Activated T-helper 1 cell treated with anti-CD3 and anti-CD28 coated beads, Interleukin-12 subunit alpha, Interleukin-12 subunit beta, Interleukin-2, Interleukin-4 antibody, amounts not matched to agents 30 ng/mL and 10 ng/mL and 1 ng/mL, durations not matched to agents 14 hours and 24 hours and 36 hours (primary cell): ENCODE measurements at regions not wholly inside any gene's neighbourhood (a gene's known extent, or its start where the extent isn't known, plus 50 kb on each side); places are given as distances from the start of the nearest gene placed in this dataset.
A peak's percentile ranks its signal among the peaks of the same experiment; 100 is the strongest.
"Not testable (repeated sequence)": the region's sequence is repeated elsewhere in the genome, so short reads cannot be mapped to it uniquely, and the experiment has no call there.

Experiments used
- DNase-seq: peaks from one replicate; pipeline ENCODE4 v3.0.0; 2021; ENCODE audit warnings: low spot score
- H3K27ac Mint-ChIP-seq: one replicate; pipeline ENCODE4 v1.8.0; 2021; ENCODE audit warnings: mild to moderate bottlenecking, mixed read lengths
- H3K27me3 Mint-ChIP-seq: one replicate; pipeline ENCODE4 v1.8.0; 2022; ENCODE audit warnings: mild to moderate bottlenecking, moderate library complexity, mixed read lengths; ENCODE audit not compliant: insufficient read depth
- H3K36me3 Mint-ChIP-seq: one replicate; pipeline ENCODE4 v1.8.0; 2021; ENCODE audit warnings: low read depth, mixed read lengths
- H3K4me1 Mint-ChIP-seq: one replicate; pipeline ENCODE4 v1.8.0; 2021; ENCODE audit warnings: low read depth, mixed read lengths
- H3K4me3 Mint-ChIP-seq: one replicate; pipeline ENCODE4 v1.8.0; 2021; ENCODE audit warnings: mild to moderate bottlenecking, moderate library complexity, mixed read lengths
- H3K9me3 Mint-ChIP-seq: one replicate; pipeline ENCODE4 v1.8.0; 2021; ENCODE audit warnings: mixed read lengths
- intact Hi-C: fragments of 100-400 bp; cut with micrococcal nuclease; formaldehyde crosslinking; loops from one replicate; pipeline ENCODE4 v1.15.1; 2024

GRCh38 chr6:137933696-137934095 is 66.6 kb downstream of the TNFAIP3 start:
- Mint-ChIP-seq H3K4me3 (no peak overlapping the region), H3K27ac (no peak overlapping the region), H3K27me3 (no peaks in the 10 kb centered on the region), H3K36me3 (peaks cover 16% of the 10 kb centered on the region), H3K9me3 (peaks cover 20% of the 10 kb centered on the region), H3K4me1 (peaks cover 41% of the 10 kb centered on the region)
- DNase-seq, result no peak
- intact Hi-C loops, result no loop called here

GRCh38 chr6:137936798-137937197 is 69.7 kb downstream of the TNFAIP3 start:
- H3K9me3 Mint-ChIP-seq, result peaks cover 25% of the 10 kb centered on the region
- H3K4me1 Mint-ChIP-seq, result peaks cover 49% of the 10 kb centered on the region
- intact Hi-C loops, result no loop called here
- H3K4me3 Mint-ChIP-seq, result no peak overlapping the region
- no peak for DNase-seq
- H3K36me3 Mint-ChIP-seq, result peaks cover 20% of the 10 kb centered on the region
- no peaks in the 10 kb centered on the region for H3K27me3 Mint-ChIP-seq
- no peak overlapping the region for H3K27ac Mint-ChIP-seq

DNA sequence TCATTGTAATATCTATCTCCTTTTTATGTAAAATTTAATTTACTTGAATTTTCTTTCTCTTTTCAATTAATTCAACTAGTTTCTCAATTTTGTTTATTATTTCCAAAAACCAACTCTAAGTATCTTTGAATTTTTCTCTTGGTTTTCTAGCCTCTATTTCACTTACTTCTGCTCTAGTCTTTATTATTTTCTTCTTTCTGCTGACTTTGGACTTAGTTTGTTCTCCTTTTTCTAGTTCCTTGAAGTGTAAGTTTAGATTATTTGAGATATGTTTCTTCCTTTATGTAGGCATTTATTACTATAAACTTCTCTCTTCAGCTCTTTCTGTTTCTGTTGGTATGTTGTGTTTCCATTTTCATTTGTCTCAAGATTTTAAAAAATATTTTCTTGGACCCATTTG is 70.8 kb downstream of the TNFAIP3 start:
- Mint-ChIP-seq H3K36me3 (peaks cover 20% of the 10 kb centered on the region), H3K4me1 (peaks cover 54% of the 10 kb centered on the region), H3K27ac (no peak overlapping the region), H3K27me3 (no peaks in the 10 kb centered on the region), H3K9me3 (peaks cover 25% of the 10 kb centered on the region), H3K4me3 (no peak overlapping the region)
- no peak for DNase-seq
- intact Hi-C loops, result no loop called here

DNA sequence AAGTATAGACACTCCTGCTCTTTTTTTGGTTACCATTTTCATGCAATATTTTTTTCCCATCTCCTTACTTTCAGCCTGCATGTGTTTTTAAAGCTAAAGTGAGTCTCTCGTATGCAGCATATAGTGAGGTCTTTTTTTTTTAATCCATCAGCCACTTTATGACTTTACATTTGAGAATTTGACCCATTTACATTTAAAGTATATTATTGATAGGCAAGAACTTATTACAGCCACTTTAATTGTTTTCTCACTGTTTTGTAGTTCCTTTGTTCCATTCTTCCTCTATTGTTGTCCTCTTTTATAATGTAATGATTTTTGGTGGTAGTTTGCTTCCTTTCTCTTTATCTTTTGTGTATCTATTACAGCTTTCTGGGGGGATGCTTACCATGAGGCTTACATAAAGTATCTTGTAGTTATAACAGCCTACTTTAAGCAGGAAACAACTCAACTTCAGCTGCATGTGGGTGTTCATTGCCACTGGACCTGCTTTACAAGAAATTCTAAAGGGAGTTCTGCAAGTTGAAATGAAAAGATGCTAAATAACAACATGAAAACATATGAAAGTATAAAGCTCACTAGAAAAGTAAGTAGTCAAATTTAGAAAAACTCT is 71.8 kb downstream of the TNFAIP3 start:
- Mint-ChIP-seq H3K4me3 (peak overlapping the region; percentile 24), H3K4me1 (peaks cover 56% of the 10 kb centered on the region), H3K9me3 (peaks cover 25% of the 10 kb centered on the region), H3K27ac (peak overlapping the region; percentile 66), H3K27me3 (no peaks in the 10 kb centered on the region), H3K36me3 (peaks cover 20% of the 10 kb centered on the region)
- DNase-seq, result no peak
- intact Hi-C loops, result no loop called here

DNA sequence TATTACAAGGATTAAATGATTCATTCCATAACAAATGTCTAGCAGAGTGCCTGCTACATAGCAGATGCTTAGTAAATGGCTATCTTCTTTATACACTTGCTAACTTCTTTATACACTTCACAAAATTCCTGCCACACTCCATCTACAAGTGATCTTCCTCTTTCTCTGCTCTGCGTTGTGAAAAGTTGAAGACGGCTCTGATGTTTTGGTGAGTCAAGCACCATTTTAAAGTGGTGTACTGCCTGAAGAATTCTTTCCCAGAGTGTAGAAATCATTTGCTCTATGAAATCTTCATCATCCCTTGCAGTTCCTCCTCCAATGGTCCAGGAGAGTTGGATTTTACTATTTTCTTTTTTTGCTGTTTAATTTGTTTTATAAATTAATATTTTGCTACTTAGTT is 74.9 kb downstream of the TNFAIP3 start:
- Mint-ChIP-seq H3K4me3 (no peak overlapping the region), H3K27ac (no peak overlapping the region), H3K36me3 (peaks cover 12% of the 10 kb centered on the region), H3K9me3 (peaks cover 15% of the 10 kb centered on the region), H3K27me3 (no peaks in the 10 kb centered on the region), H3K4me1 (peaks cover 86% of the 10 kb centered on the region)
- DNase-seq, result no peak
- intact Hi-C loops, result loop anchor here (2.0 to 5.0 kb wide), 2 partner anchors 59 to 165 kb away; partner anchors contain the start of gene PERP

GRCh38 chr6:137942736-137943135 is 75.7 kb downstream of the TNFAIP3 start:
- H3K36me3 Mint-ChIP-seq, result peaks cover 12% of the 10 kb centered on the region
- intact Hi-C loops, result loop anchor here (5.0 kb wide), 1 partner anchor 165 kb away; the partner anchor contains the start of gene PERP
- DNase-seq, result no peak
- peaks cover 14% of the 10 kb centered on the region for H3K9me3 Mint-ChIP-seq
- H3K4me3 Mint-ChIP-seq, result no peak overlapping the region
- H3K27ac Mint-ChIP-seq, result no peak overlapping the region
- H3K4me1 Mint-ChIP-seq, result peaks cover 90% of the 10 kb centered on the region
- H3K27me3 Mint-ChIP-seq, result no peaks in the 10 kb centered on the region

DNA sequence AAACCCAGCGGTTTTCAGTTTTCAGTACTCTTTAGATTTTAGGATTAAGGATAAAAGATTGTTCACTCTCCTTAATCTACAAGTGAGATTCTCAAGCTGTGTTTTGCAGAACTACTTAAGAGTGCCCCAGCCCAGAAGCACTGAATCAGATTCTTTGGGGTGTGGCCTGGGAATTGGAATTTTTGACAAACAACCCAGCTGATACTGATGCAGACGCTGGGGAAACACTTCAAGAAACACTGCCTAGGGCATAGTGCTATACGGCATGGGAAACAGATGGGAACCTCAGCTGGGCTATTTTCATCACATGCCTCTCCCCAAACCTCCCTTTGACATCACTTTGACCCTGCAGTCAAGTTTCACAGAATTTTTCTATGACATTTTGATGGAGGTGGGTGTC is 77.3 kb downstream of the TNFAIP3 start:
- Mint-ChIP-seq H3K27ac (peak overlapping the region; percentile 15), H3K4me1 (peaks cover 84% of the 10 kb centered on the region)
- intact Hi-C loops, result loop anchor here (5.0 kb wide), 1 partner anchor 163 kb away; the partner anchor contains the start of gene PERP
- H3K4me3 Mint-ChIP-seq, H3K27me3 Mint-ChIP-seq, H3K36me3 Mint-ChIP-seq, H3K9me3 Mint-ChIP-seq, DNase-seq: not testable (repeated sequence)

GRCh38 chr6:137944793-137945498 is 77.9 kb downstream of the TNFAIP3 start:
- Mint-ChIP-seq H3K36me3 (no peaks in the 10 kb centered on the region), H3K9me3 (no peaks in the 10 kb centered on the region), H3K27me3 (no peaks in the 10 kb centered on the region), H3K4me3 (no peak overlapping the region), H3K4me1 (peaks cover 86% of the 10 kb centered on the region), H3K27ac (peak overlapping the region; percentile 15)
- intact Hi-C loops, result loop anchor here (1.0 to 5.0 kb wide), 6 partner anchors 30 to 237 kb away; partner anchors contain the start of gene PERP
- DNase-seq, result no peak

- peak overlapping the region; percentile 87 for H3K27ac Mint-ChIP-seq
- peaks cover 6% of the 10 kb centered on the region for H3K27me3 Mint-ChIP-seq
- DNase-seq, result no peak
- peaks cover 60% of the 10 kb centered on the region for H3K4me1 Mint-ChIP-seq
- intact Hi-C loops, result loop anchor here (1.0 kb wide), 1 partner anchor 8 kb away; no protein-coding TSS in a partner anchor
- H3K9me3 Mint-ChIP-seq, result no peaks in the 10 kb centered on the region
- peak overlapping the region; percentile 58 for H3K4me3 Mint-ChIP-seq
- H3K36me3 Mint-ChIP-seq, result peaks cover 2% of the 10 kb centered on the region
Observed at GRCh38 chr6:137949686-137950390, 82.8 kb downstream of the TNFAIP3 start.

- no peaks in the 10 kb centered on the region for H3K9me3 Mint-ChIP-seq
- DNase-seq, result no peak
- intact Hi-C loops, result no loop called here
- H3K4me3 Mint-ChIP-seq, result no peak overlapping the region
- H3K27me3 Mint-ChIP-seq, result peaks cover 6% of the 10 kb centered on the region
- H3K27ac Mint-ChIP-seq, result no peak overlapping the region
- H3K36me3 Mint-ChIP-seq, result peaks cover 2% of the 10 kb centered on the region
- peaks cover 52% of the 10 kb centered on the region for H3K4me1 Mint-ChIP-seq
Observed at GRCh38 chr6:137950581-137950980, 83.5 kb downstream of the TNFAIP3 start.

DNA sequence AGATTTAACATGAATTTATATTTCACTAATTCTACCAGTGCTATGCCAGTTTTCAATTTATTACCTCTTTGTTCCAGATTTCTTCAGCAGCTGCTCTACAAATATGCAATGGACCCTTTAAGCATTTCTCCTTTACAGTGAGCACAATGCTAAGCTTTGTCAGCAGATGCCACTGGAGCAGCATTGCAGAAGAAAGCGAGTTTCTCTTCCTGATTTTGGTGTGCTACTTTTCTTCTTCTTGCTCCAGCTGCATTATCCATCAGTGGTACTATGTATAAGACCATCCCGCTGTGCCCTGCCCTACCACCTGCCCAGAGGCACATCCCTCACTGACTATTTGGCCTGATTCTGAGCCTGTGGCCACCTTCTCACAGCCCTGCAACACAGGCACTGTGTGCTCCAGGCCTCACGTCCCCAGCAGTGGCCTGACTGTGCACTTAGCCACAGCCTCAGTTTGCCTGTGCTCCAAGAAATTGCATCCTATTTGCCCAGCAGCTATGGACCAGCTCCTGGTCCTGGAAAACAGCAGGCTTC is 84.1 kb downstream of the TNFAIP3 start:
- Mint-ChIP-seq H3K4me3 (no peak overlapping the region), H3K4me1 (peaks cover 47% of the 10 kb centered on the region), H3K9me3 (no peaks in the 10 kb centered on the region), H3K36me3 (peaks cover 2% of the 10 kb centered on the region), H3K27me3 (peaks cover 6% of the 10 kb centered on the region), H3K27ac (no peak overlapping the region)
- no peak for DNase-seq
- intact Hi-C loops, result no loop called here

GRCh38 chr6:137952247-137952646 is 85.2 kb downstream of the TNFAIP3 start:
- Mint-ChIP-seq H3K4me1 (peaks cover 36% of the 10 kb centered on the region), H3K4me3 (no peak overlapping the region), H3K9me3 (no peaks in the 10 kb centered on the region), H3K27me3 (peaks cover 6% of the 10 kb centered on the region), H3K36me3 (peaks cover 2% of the 10 kb centered on the region), H3K27ac (no peak overlapping the region)
- intact Hi-C loops, result no loop called here
- DNase-seq, result no peak

- H3K27ac Mint-ChIP-seq, result no peak overlapping the region
- no peak for DNase-seq
- peaks cover 6% of the 10 kb centered on the region for H3K27me3 Mint-ChIP-seq
- peaks cover 42% of the 10 kb centered on the region for H3K4me1 Mint-ChIP-seq
- intact Hi-C loops, result no loop called here
- no peak overlapping the region for H3K4me3 Mint-ChIP-seq
- peaks cover 9% of the 10 kb centered on the region for H3K36me3 Mint-ChIP-seq
- peaks cover 8% of the 10 kb centered on the region for H3K9me3 Mint-ChIP-seq
Observed at GRCh38 chr6:137953761-137954160, 86.7 kb downstream of the TNFAIP3 start.
